HFFc6 (cell line): ENCODE measurements at regions not wholly inside any gene's neighbourhood (a gene's known extent, or its start where the extent isn't known, plus 50 kb on each side); places are given as distances from the start of the nearest gene placed in this dataset.
A peak's percentile ranks its signal among the peaks of the same experiment; 100 is the strongest.

Experiments
- DNase-seq: peaks from one replicate; pipeline ENCODE4 v3.0.0-alpha.2; 2018
- H3K27ac Mint-ChIP-seq: 2 replicates; pipeline ENCODE4 v1.8.0; 2020; ENCODE audit warnings: mild to moderate bottlenecking, mixed read lengths
- H3K27me3 Mint-ChIP-seq: 2 replicates; pipeline ENCODE4 v1.8.0; 2021; ENCODE audit warnings: mild to moderate bottlenecking, moderate library complexity, mixed read lengths; ENCODE audit not compliant: insufficient read depth
- H3K36me3 Mint-ChIP-seq: 2 replicates; pipeline ENCODE4 v1.8.0; 2021; ENCODE audit warnings: low read depth, mixed read lengths
- H3K4me1 Mint-ChIP-seq: 2 replicates; pipeline ENCODE4 v1.8.0; 2020; ENCODE audit warnings: low read depth, mixed read lengths
- H3K4me3 Mint-ChIP-seq: 2 replicates; pipeline ENCODE4 v1.8.0; 2020; ENCODE audit warnings: mild to moderate bottlenecking, moderate library complexity, mixed read lengths
- H3K9me3 Mint-ChIP-seq: 2 replicates; pipeline ENCODE4 v1.8.0; 2020; ENCODE audit warnings: mild to moderate bottlenecking, mixed read lengths
- TF ChIP-seq, protein P1 (sequence below): fragments of 200-600 bp; sonication (generic); IDR thresholded peaks from 2 replicates; pipeline ENCODE4 v1.5.0; 2021; ENCODE audit warnings: antibody characterized with exemption, mild to moderate bottlenecking

- DNase-seq = no peak
- Mint-ChIP-seq H3K27me3 (no peaks in the 10 kb centered on the region; the same call in 1 of the 2 replicates), H3K9me3 (no peaks in the 10 kb centered on the region)
Measured at GRCh38 chr6:146890644-146891434, 292.1 kb downstream of the ADGB start.

GRCh38 chr6:146891615-146892265 is 293.0 kb downstream of the ADGB start:
- Mint-ChIP-seq H3K27ac (peak overlapping the region; percentile 64), H3K9me3 (no peaks in the 10 kb centered on the region), H3K27me3 (no peaks in the 10 kb centered on the region; the same call in 1 of the 2 replicates)

More at GRCh38 chr6:146890644-146891434, 292.1 kb downstream of the ADGB start:
- TF ChIP-seq, protein P1, sequence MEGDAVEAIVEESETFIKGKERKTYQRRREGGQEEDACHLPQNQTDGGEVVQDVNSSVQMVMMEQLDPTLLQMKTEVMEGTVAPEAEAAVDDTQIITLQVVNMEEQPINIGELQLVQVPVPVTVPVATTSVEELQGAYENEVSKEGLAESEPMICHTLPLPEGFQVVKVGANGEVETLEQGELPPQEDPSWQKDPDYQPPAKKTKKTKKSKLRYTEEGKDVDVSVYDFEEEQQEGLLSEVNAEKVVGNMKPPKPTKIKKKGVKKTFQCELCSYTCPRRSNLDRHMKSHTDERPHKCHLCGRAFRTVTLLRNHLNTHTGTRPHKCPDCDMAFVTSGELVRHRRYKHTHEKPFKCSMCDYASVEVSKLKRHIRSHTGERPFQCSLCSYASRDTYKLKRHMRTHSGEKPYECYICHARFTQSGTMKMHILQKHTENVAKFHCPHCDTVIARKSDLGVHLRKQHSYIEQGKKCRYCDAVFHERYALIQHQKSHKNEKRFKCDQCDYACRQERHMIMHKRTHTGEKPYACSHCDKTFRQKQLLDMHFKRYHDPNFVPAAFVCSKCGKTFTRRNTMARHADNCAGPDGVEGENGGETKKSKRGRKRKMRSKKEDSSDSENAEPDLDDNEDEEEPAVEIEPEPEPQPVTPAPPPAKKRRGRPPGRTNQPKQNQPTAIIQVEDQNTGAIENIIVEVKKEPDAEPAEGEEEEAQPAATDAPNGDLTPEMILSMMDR = peak; percentile 46
- Mint-ChIP-seq H3K27ac (no peak overlapping the region), H3K4me1 (peaks cover 58% of the 10 kb centered on the region), H3K36me3 (peaks cover 11% of the 10 kb centered on the region), H3K4me3 (no peak overlapping the region)

DNA sequence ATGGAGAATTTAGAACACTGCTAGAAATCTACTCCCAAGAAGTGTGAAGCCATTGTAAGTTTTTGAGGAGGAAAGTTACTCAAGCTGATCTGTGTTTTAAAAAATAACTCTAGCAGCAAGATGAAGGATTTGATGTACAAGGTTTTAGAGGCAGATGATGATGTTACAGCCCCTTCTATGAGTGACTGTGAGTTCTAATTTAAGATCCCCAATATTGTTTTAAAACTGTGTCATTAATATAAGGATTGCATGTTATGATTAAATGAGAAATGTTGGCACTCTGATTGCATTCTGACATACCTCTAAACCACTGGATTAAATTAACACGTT is 293.5 kb downstream of the ADGB start:
- Mint-ChIP-seq H3K27me3 (no peaks in the 10 kb centered on the region; the same call in 1 of the 2 replicates), H3K36me3 (peaks cover 11% of the 10 kb centered on the region), H3K27ac (peak overlapping the region; percentile 64), H3K4me1 (peaks cover 49% of the 10 kb centered on the region), H3K9me3 (no peaks in the 10 kb centered on the region), H3K4me3 (no peak overlapping the region; the same call in 1 of the 2 replicates)
- TF ChIP-seq, protein P1 = no peak
- no peak for DNase-seq

More at GRCh38 chr6:146891615-146892265, 293.0 kb downstream of the ADGB start:
- H3K36me3 Mint-ChIP-seq = peaks cover 11% of the 10 kb centered on the region
- DNase-seq = no peak
- no peak overlapping the region; the same call in 1 of the 2 replicates for H3K4me3 Mint-ChIP-seq
- H3K4me1 Mint-ChIP-seq = peaks cover 53% of the 10 kb centered on the region
- TF ChIP-seq, protein P1 = no peak

DNA sequence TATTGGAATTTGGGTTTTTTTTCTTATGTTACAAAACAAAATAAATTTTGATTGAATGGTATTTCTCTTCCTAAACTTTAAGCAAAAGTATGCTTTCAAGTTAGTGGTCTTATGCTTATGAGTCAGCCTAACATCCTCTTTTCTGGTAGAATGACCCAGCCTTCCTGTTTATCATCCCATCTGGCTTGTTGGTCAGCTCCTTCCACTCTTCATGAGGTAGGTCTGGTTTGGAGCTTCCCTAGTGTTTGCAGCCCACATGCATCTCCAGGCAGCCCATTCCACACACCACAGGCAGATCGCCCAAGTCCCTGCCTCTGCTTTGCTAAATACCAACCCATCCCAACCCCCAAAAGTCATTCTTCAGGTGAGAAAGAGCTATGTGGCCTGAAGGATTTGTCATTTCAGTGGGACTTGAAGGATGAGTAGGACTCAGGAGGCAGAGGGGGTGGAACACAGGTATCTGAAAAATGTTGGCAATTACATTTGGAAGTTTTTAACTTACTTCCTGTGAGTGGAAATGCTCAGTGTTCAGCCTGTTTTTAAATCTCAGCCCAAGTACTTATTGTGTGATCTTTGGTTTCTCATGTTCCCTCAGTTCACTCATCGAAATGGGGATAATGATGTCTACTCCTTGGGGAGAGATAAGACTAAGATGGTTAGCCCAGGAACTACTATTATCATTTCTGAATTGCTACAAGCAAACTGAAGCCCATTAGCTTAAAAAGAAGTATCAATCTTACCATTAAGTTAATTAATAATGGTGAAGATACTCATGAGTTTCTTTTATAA is 294.0 kb downstream of the ADGB start:
- no peaks in the 10 kb centered on the region; the same call in 1 of the 2 replicates for H3K27me3 Mint-ChIP-seq
- H3K27ac Mint-ChIP-seq = peak overlapping the region; percentile 53
- H3K4me3 Mint-ChIP-seq = no peak overlapping the region; the same call in 1 of the 2 replicates
- peaks cover 44% of the 10 kb centered on the region for H3K4me1 Mint-ChIP-seq
- no peaks in the 10 kb centered on the region for H3K9me3 Mint-ChIP-seq
- TF ChIP-seq, protein P1 = no peak
- peaks cover 11% of the 10 kb centered on the region for H3K36me3 Mint-ChIP-seq
- DNase-seq = peak; percentile 67

DNA sequence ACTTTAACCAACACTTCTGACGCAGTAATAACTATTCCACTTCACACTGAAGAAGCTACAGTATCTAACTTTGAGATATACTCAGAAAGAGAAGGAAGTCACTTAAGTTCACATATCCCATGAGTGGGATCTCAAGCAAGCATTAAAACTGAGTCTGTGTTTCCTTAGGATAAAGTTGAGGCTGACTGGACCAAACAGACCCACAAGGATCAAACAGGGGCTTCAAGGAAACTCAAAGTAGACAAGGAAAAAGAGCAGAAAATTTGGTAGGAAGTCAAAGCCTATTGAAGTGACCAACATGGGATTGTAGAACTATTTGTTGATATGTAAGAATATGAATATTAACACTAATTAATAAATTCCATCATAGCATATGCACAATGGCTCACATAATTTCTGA is 294.9 kb downstream of the ADGB start:
- peaks cover 11% of the 10 kb centered on the region for H3K36me3 Mint-ChIP-seq
- TF ChIP-seq, protein P1 = no peak
- no peak overlapping the region for H3K27ac Mint-ChIP-seq
- H3K9me3 Mint-ChIP-seq = no peaks in the 10 kb centered on the region
- no peak for DNase-seq
- no peaks in the 10 kb centered on the region; the same call in 1 of the 2 replicates for H3K27me3 Mint-ChIP-seq
- H3K4me3 Mint-ChIP-seq = no peak overlapping the region
- H3K4me1 Mint-ChIP-seq = peaks cover 39% of the 10 kb centered on the region
